GM12878 (cell line): ENCODE measurements at regions not wholly inside any gene's neighbourhood (a gene's known extent, or its start where the extent isn't known, plus 50 kb on each side); places are given as distances from the start of the nearest gene placed in this dataset.

Experiments
- ATAC-seq: fragments of 200-7000 bp; cut with Tn5 transposase; 3 replicates; pipeline ENCODE4 v1.9.1; 2020; ENCODE audit warnings: mild to moderate bottlenecking, moderate library complexity
- BruUV-seq: library from RNA; stranded (reverse); fragments of 400-500 nt; replicated peaks from 2 replicates; lab custom pipeline; 2021; lab: Mats Ljungman, UMichigan
- CTCF ChIA-PET: fragments of 300-600 bp; sonication (Branson Sonifier 250); formaldehyde crosslinking; extraction: SDS; loops from one replicate; lab custom pipeline; 2021; ENCODE audit warnings: inconsistent platforms; lab: Yijun Ruan, JAX
- POLR2A ChIA-PET: fragments of 350-600 bp; formaldehyde crosslinking; extraction: SDS; loops from one replicate; lab custom pipeline; 2021; ENCODE audit warnings: inconsistent platforms; lab: Charles Lee
- RAD21 ChIA-PET: fragments of 300-600 bp; sonication (Branson Sonifier 250); formaldehyde crosslinking; loops from one replicate; lab custom pipeline; 2023; ENCODE audit warnings: antibody characterized with exemption; ENCODE audit not compliant: unreplicated experiment; lab: Charles Lee
- SMC1A ChIA-PET: fragments of 300-600 bp; sonication (Branson Sonifier 250); formaldehyde crosslinking; loops from one replicate; lab custom pipeline; 2023; ENCODE audit not compliant: unreplicated experiment, uncharacterized antibody; lab: Charles Lee
- DNase-seq: peaks from one replicate; pipeline ENCODE4 v3.0.0-alpha.2; 2011; ENCODE audit warnings: low read depth, low spot score
- FAIRE-seq: peaks from 3 replicates; lab custom pipeline; 2011; peaks lifted over from hg19 to GRCh38; lab: Jason Lieb, UNC
- H2AFZ ChIP-seq: 2 replicates; pipeline ENCODE4 v1.6.0; 2011; ENCODE audit warnings: low read depth, low read length, control low read depth; ENCODE audit not compliant: control insufficient read depth
- H3K27ac ChIP-seq: 2 replicates; pipeline ENCODE4 v1.5.1; 2011; ENCODE audit warnings: control low read depth; ENCODE audit not compliant: control insufficient read depth, insufficient read depth
- H3K27me3 ChIP-seq, 2 experiments: replicated peaks in 1 of 2; 2 replicates each; pipeline versions ENCODE4 v1.6.0 to v1.6.1; 2011; ENCODE audit warnings: low read length in 1 of 2; ENCODE audit not compliant: control insufficient read depth in 2 of 2, insufficient read depth in 2 of 2
- H3K36me3 ChIP-seq, 2 experiments: 2 replicates each; pipeline ENCODE4 v1.5.1; 2011; ENCODE audit warnings: low read length in 1 of 2; ENCODE audit not compliant: control insufficient read depth in 2 of 2, insufficient read depth in 2 of 2
- H3K4me1 ChIP-seq: 2 replicates; pipeline ENCODE4 v1.6.1; 2011; ENCODE audit warnings: mild to moderate bottlenecking, low read length, moderate library complexity, mixed read lengths; ENCODE audit not compliant: control insufficient read depth, insufficient read depth
- H3K4me2 ChIP-seq: 2 replicates; pipeline ENCODE4 v1.6.0; 2011; ENCODE audit warnings: control low read depth; ENCODE audit not compliant: control insufficient read depth, insufficient read depth
- H3K4me3 ChIP-seq: fragments of 200-600 bp; sonication (generic); 2 replicates; pipeline ENCODE4 v1.5.1; 2016
- H3K79me2 ChIP-seq: 2 replicates; pipeline ENCODE4 v1.6.0; 2011; ENCODE audit warnings: low read length; ENCODE audit not compliant: control insufficient read depth, insufficient read depth
- H3K9ac ChIP-seq: 2 replicates; pipeline ENCODE4 v1.8.0; 2011; ENCODE audit warnings: low read length, control low read depth, mixed read lengths; ENCODE audit not compliant: control insufficient read depth, insufficient read depth
- H3K9me3 ChIP-seq: replicated peaks from 3 replicates; pipeline ENCODE4 v1.5.1; 2011; ENCODE audit warnings: mild to moderate bottlenecking, low read length; ENCODE audit not compliant: control insufficient read depth, insufficient read depth
- H4K20me1 ChIP-seq: 2 replicates; pipeline ENCODE4 v1.6.0; 2011; ENCODE audit not compliant: control insufficient read depth, insufficient read depth
- POU2F2 ChIP-seq: IDR thresholded peaks from 3 replicates; pipeline ENCODE4 v1.6.1; 2011; ENCODE audit warnings: low read depth, mild to moderate bottlenecking, low read length, borderline replicate concordance
- SMC3 ChIP-seq: IDR thresholded peaks from 2 replicates; pipeline ENCODE4 v1.6.1; 2011; ENCODE audit warnings: low read length, improper control_type of control experiment, borderline replicate concordance
- SREBF1 ChIP-seq: IDR thresholded peaks from 2 replicates; pipeline ENCODE4 v1.6.1; 2012; ENCODE audit warnings: mild to moderate bottlenecking, low read length
- SUPT20H ChIP-seq: IDR thresholded peaks from 2 replicates; pipeline ENCODE4 v1.6.1; 2011; ENCODE audit warnings: low read depth, mild to moderate bottlenecking, low read length, moderate library complexity, borderline replicate concordance; ENCODE audit not compliant: control insufficient read depth
- WGBS: methylation state at CpG from one replicate; pipeline ENCODE4 v1.1.6; 2016; ENCODE audit warnings: low lambda C conversion rate; ENCODE audit not compliant: insufficient replicate concordance, insufficient coverage; ENCODE audit errors: missing lambda C conversion rate; 5-methylcytosine and 5-hydroxymethylcytosine counted together
- in situ Hi-C: fragments of 300-500 bp; cut with MboI; formaldehyde crosslinking; loops from 9 replicates; pipeline ENCODE4 v1.14.3; 2018; ENCODE audit warnings: mixed read lengths
- intact Hi-C: fragments of 100-400 bp; cut with micrococcal nuclease; formaldehyde crosslinking; loops from one replicate; pipeline ENCODE4 v1.14.2; 2022; ENCODE audit not compliant: unreplicated experiment
- TF ChIP-seq, protein P1 (sequence below): fragments of 450-650 bp; IDR thresholded peaks from 2 replicates; pipeline ENCODE4 v1.6.1; 2016; ENCODE audit warnings: mild to moderate bottlenecking, moderate library complexity, borderline replicate concordance

DNA sequence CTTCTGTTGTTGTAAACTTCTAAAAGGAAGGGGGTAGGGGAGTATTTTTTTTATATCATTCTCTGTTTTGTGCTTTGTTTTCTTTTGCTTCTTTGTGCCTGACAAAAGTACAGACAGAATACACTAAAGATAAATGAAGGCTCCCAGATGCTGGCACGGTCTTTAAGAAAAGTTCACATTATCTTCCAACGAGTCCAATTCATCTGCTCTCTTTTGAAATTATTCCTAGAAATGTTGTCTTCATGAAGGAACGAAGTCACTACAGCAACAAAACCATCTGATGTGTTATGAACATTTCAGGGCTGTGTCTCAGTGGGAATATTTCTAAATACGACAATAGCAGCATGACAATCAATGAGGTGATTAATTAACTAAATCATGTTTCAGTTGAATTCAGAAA, 813.8 kb upstream of the HTR2C start:
- POLR2A ChIA-PET, result no interaction called here
- no TSS peak for BruUV-seq
- CTCF ChIA-PET, result no interaction called here
- Histone ChIP-seq H4K20me1 (no peaks in the 10 kb centered on the region), H3K36me3 (no peaks in the 10 kb centered on the region), H2AFZ (no peak overlapping the region), H3K4me3 (no peak overlapping the region), H3K79me2 (no peaks in the 10 kb centered on the region), H3K4me2 (no peak overlapping the region), H3K27me3 (no peaks in the 10 kb centered on the region), H3K9ac (no peak overlapping the region), H3K9me3 (no peaks in the 10 kb centered on the region), H3K27ac (no peak overlapping the region), H3K4me1 (no peaks in the 10 kb centered on the region)
- no peak for DNase-seq
- in situ Hi-C loops (no loop called here), intact Hi-C loops (no loop called here)
- SMC1A ChIA-PET, result no interaction called here
- RAD21 ChIA-PET, result no interaction called here
- no peak for FAIRE-seq
- 5% methylated on average over 4 of the region's 4 CpGs for WGBS
- ATAC-seq, result no peak
- TF ChIP-seq SUPT20H (no peak), SREBF1 (no peak), POU2F2 (no peak), SMC3 (no peak)
- TF ChIP-seq, protein P1, sequence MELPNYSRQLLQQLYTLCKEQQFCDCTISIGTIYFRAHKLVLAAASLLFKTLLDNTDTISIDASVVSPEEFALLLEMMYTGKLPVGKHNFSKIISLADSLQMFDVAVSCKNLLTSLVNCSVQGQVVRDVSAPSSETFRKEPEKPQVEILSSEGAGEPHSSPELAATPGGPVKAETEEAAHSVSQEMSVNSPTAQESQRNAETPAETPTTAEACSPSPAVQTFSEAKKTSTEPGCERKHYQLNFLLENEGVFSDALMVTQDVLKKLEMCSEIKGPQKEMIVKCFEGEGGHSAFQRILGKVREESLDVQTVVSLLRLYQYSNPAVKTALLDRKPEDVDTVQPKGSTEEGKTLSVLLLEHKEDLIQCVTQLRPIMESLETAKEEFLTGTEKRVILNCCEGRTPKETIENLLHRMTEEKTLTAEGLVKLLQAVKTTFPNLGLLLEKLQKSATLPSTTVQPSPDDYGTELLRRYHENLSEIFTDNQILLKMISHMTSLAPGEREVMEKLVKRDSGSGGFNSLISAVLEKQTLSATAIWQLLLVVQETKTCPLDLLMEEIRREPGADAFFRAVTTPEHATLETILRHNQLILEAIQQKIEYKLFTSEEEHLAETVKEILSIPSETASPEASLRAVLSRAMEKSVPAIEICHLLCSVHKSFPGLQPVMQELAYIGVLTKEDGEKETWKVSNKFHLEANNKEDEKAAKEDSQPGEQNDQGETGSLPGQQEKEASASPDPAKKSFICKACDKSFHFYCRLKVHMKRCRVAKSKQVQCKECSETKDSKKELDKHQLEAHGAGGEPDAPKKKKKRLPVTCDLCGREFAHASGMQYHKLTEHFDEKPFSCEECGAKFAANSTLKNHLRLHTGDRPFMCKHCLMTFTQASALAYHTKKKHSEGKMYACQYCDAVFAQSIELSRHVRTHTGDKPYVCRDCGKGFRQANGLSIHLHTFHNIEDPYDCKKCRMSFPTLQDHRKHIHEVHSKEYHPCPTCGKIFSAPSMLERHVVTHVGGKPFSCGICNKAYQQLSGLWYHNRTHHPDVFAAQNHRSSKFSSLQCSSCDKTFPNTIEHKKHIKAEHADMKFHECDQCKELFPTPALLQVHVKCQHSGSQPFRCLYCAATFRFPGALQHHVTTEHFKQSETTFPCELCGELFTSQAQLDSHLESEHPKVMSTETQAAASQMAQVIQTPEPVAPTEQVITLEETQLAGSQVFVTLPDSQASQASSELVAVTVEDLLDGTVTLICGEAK, result no peak
